GM12878 (cell line): ENCODE measurements at regions not wholly inside any gene's neighbourhood (a gene's known extent, or its start where the extent isn't known, plus 50 kb on each side); places are given as distances from the start of the nearest gene placed in this dataset.

Experiments
- RAD51 ChIP-seq: fragments of 450-650 bp; IDR thresholded peaks from 2 replicates; pipeline ENCODE4 v1.6.1; 2016; ENCODE audit warnings: moderate library complexity, mild to moderate bottlenecking, inconsistent platforms
- TF ChIP-seq, protein P1 (sequence below), 3 experiments: IDR thresholded peaks in 2 of 3; conservative IDR thresholded peaks in 1 of 3; 2 replicates each; pipeline ENCODE4 v1.5.1; 2011; ENCODE audit warnings: low read depth in 3 of 3, low read length in 3 of 3, mild to moderate bottlenecking in 3 of 3, control low read depth in 2 of 3, moderate library complexity in 2 of 3, inconsistent platforms in 1 of 3, mixed read lengths in 1 of 3; ENCODE audit not compliant: control insufficient read depth in 2 of 3, insufficient read depth in 1 of 3; ENCODE audit errors: extremely low read depth in 1 of 3

DNA sequence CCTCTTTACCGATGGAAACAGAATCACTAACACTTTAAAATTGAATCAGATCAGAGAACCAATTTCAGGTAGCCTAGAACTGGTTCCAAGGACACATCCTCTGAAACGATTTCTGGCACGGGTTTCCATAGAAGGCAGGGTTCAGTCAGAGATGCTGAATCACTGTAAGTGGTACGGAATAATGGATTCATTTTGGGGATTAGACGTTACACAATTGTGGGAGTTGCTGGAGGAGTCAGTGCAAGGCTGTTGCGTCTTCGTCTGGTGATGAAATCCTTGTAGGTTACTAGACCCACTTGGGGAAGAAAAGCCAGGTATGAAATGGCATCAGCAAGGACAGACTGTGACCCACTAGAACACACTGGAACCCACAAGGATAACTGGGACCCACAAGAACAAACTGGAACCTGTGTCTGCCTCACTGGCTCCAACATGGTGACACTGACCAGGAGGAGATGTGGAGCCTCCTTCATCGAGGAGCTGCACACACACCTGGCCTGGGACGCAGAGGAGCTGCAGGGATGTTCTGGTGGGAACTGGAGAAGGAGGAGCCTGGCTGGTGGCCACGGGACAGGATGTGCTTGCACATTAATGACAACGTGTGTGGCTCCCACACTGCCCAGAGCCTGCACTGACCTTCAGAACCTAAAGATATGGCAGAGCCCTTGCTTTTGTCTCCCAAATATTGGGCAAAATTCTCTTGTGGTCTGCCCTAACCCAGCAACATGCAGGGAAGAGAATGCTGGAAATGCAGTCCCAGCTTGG is 105.1 kb downstream of the TRAPPC11 start:
- TF ChIP-seq RAD51: no peak
- TF ChIP-seq, protein P1, sequence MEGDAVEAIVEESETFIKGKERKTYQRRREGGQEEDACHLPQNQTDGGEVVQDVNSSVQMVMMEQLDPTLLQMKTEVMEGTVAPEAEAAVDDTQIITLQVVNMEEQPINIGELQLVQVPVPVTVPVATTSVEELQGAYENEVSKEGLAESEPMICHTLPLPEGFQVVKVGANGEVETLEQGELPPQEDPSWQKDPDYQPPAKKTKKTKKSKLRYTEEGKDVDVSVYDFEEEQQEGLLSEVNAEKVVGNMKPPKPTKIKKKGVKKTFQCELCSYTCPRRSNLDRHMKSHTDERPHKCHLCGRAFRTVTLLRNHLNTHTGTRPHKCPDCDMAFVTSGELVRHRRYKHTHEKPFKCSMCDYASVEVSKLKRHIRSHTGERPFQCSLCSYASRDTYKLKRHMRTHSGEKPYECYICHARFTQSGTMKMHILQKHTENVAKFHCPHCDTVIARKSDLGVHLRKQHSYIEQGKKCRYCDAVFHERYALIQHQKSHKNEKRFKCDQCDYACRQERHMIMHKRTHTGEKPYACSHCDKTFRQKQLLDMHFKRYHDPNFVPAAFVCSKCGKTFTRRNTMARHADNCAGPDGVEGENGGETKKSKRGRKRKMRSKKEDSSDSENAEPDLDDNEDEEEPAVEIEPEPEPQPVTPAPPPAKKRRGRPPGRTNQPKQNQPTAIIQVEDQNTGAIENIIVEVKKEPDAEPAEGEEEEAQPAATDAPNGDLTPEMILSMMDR (IDR thresholded peaks at IDR 0.05 in 2 of 3, conservative IDR thresholded peaks at IDR 0.05 in 1 of 3; ENCODE audit: control insufficient read depth in 2 of 3, extremely low read depth in 1 of 3, insufficient read depth in 1 of 3, low read depth in 3 of 3, low read length in 3 of 3): no peak
